ENCODE measurements at regions not wholly inside any gene's neighbourhood (a gene's known extent, or its start where the extent isn't known, plus 50 kb on each side); places are given as distances from the start of the nearest gene placed in this dataset.

DNA sequence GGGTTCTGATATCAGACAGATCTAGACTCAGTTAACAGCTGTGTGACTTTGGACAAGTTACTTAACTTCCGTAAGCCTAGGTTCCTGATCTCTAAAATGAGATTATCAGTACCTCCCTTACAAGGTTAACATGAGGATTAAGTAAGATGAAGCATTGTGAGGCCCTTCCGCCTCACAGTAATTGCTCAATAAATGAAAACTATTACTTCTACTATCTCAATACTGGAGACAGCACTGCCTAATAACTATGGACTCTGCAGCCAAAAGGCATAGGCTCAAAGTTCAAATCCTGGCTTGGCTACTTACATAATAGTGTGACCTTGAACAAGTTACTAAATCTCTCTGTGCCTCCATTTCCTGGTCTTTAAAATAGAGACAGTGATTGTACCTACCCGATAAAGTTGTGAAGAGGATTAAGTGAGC lies 82.0 kb upstream of the ATP11B start:
- in situ Hi-C loops (cut with MboI; ENCODE audit: low sequenced_read_pairs, unreplicated experiment): loop anchor here (25.0 kb wide), 2 partner anchors 401 to 676 kb away; no protein-coding TSS in a partner anchor
- no peak for DNase-seq (ENCODE audit: low spot score)
- TF ChIP-seq CTCF (IDR thresholded peaks at IDR 0.05; ENCODE audit: borderline replicate concordance, control extremely low read depth, extremely low read depth, insufficient read depth, missing control alignments): no peak

DNA sequence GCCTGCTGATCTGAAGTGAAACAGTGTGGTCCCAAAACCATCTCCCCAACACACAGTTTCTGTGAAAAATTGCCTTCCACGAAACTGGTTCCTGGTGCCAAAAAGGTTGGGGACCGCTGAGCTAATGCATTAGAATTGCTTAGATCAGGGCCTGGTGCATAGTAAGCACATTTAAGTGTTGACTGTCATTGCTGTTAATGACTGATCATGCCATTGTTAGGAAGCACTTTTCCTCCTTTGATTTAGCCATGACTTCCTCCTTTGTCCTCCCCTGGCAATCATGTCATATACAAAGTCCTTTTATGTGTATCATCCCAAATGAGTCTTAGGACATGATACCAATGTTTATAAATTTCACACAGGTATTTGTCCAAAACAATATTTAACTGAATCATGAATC lies 81.5 kb upstream of the ATP11B start:
- in situ Hi-C loops (cut with MboI; ENCODE audit: low sequenced_read_pairs, unreplicated experiment): loop anchor here (25.0 kb wide), 2 partner anchors 400 to 675 kb away; no protein-coding TSS in a partner anchor
- no peak for DNase-seq (ENCODE audit: low spot score)
- TF ChIP-seq CTCF (IDR thresholded peaks at IDR 0.05; ENCODE audit: borderline replicate concordance, control extremely low read depth, extremely low read depth, insufficient read depth, missing control alignments): no peak

GRCh38 chr3:182713111-182713510 lies 80.2 kb upstream of the ATP11B start:
- no peak for DNase-seq (ENCODE audit: low spot score)
- in situ Hi-C loops (cut with MboI; ENCODE audit: low sequenced_read_pairs, unreplicated experiment): loop anchor here (25.0 kb wide), 2 partner anchors 399 to 674 kb away; no protein-coding TSS in a partner anchor
- TF ChIP-seq CTCF (IDR thresholded peaks at IDR 0.05; ENCODE audit: borderline replicate concordance, control extremely low read depth, extremely low read depth, insufficient read depth, missing control alignments): no peak

GRCh38 chr3:182713743-182714517 lies 79.4 kb upstream of the ATP11B start:
- peak; percentile 74 for TF ChIP-seq CTCF (IDR thresholded peaks at IDR 0.05; ENCODE audit: borderline replicate concordance, control extremely low read depth, extremely low read depth, insufficient read depth, missing control alignments)
- DNase-seq (ENCODE audit: low spot score): peak; percentile 58
- in situ Hi-C loops (cut with MboI; ENCODE audit: low sequenced_read_pairs, unreplicated experiment): loop anchor here (25.0 kb wide), 2 partner anchors 398 to 673 kb away; no protein-coding TSS in a partner anchor

DNA sequence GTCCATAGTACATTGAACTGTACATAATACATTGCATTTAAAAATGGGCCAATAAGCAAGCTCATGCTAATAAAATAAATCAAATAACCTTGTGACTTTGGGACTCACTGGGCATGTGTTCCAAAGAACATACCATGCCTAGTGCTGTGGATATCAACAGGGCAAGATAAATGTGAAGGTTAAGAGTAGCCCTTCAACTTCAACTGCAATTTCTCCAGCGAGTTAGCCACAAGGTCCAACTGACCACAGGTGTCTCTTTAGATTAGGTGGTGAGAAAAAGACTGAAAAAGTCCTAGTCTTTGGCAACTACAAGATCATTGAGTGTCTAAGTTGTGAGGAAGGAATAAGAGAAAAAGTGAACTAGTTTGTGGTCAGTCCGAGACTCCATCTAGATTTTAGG lies 78.3 kb upstream of the ATP11B start:
- in situ Hi-C loops (cut with MboI; ENCODE audit: low sequenced_read_pairs, unreplicated experiment): loop anchor here (25.0 kb wide), 2 partner anchors 397 to 672 kb away; no protein-coding TSS in a partner anchor
- DNase-seq (ENCODE audit: low spot score): no peak
- no peak for TF ChIP-seq CTCF (IDR thresholded peaks at IDR 0.05; ENCODE audit: borderline replicate concordance, control extremely low read depth, extremely low read depth, insufficient read depth, missing control alignments)

- in situ Hi-C loops (cut with MboI; ENCODE audit: low sequenced_read_pairs, unreplicated experiment): loop anchor here (25.0 kb wide), 2 partner anchors 396 to 671 kb away; no protein-coding TSS in a partner anchor
- DNase-seq (ENCODE audit: low spot score): no peak
- TF ChIP-seq CTCF (IDR thresholded peaks at IDR 0.05; ENCODE audit: borderline replicate concordance, control extremely low read depth, extremely low read depth, insufficient read depth, missing control alignments): no peak
These were observed 77.1 kb upstream of the ATP11B start for GRCh38 chr3:182716114-182716688.
